Spleen (tissue), 11 donors: ENCODE measurements at regions not wholly inside any gene's neighbourhood (a gene's known extent, or its start where the extent isn't known, plus 50 kb on each side); places are given as distances from the start of the nearest gene placed in this dataset.
"Not testable (repeated sequence)": the region's sequence is repeated elsewhere in the genome, so short reads cannot be mapped to it uniquely, and the experiment has no call there.

Experiments
- DNase-seq: peaks from one replicate; pipeline ENCODE4 v3.0.0-alpha.2; 2020
- H3K27ac ChIP-seq, 8 donors: fragments of 200-600 bp; sonication (generic) in 7 of 8; 1 replicate in 4 of 8; 2 replicates in 4 of 8; pipeline versions ENCODE4 v1.5.0 to v1.8.0; 2016 to 2021; ENCODE audit warnings: inconsistent platforms in 4 of 8, mild to moderate bottlenecking in 4 of 8, moderate library complexity in 1 of 8
- H3K27me3 ChIP-seq, 7 donors: fragments of 200-600 bp; sonication (generic) in 6 of 7; replicated peaks in 1 of 7; 1 replicate in 4 of 7; 2 replicates in 3 of 7; pipeline versions ENCODE4 v1.5.0 to v1.8.0; 2016 to 2021; ENCODE audit warnings: inconsistent platforms in 3 of 7, mild to moderate bottlenecking in 1 of 7
- H3K36me3 ChIP-seq, 6 donors: fragments of 200-600 bp; sonication (generic) in 5 of 6; 1 replicate in 4 of 6; 2 replicates in 2 of 6; pipeline versions ENCODE4 v1.5.0 to v1.8.0; 2016 to 2021; ENCODE audit warnings: inconsistent platforms in 2 of 6
- H3K4me1 ChIP-seq, 6 donors: fragments of 200-600 bp; sonication (generic) in 5 of 6; 1 replicate in 3 of 6; 2 replicates in 3 of 6; pipeline versions ENCODE4 v1.5.0 to v1.8.0; 2016 to 2021; ENCODE audit warnings: inconsistent platforms in 3 of 6
- H3K4me3 ChIP-seq, 8 donors: fragments of 200-600 bp; sonication (generic) in 7 of 8; 1 replicate in 4 of 8; 2 replicates in 4 of 8; pipeline versions ENCODE4 v1.5.0 to v1.8.0; 2016 to 2021; ENCODE audit warnings: inconsistent platforms in 4 of 8, mild to moderate bottlenecking in 4 of 8, moderate library complexity in 2 of 8
- H3K9me3 ChIP-seq, 8 donors: fragments of 200-600 bp; sonication (generic) in 7 of 8; 1 replicate in 4 of 8; 2 replicates in 4 of 8; pipeline versions ENCODE4 v1.5.0 to v1.8.0; 2016 to 2021; ENCODE audit warnings: inconsistent platforms in 4 of 8
- WGBS, 5 donors: extraction: QIAGEN DNeasy Blood & Tissue Kit in 3 of 5; methylation state at CpG; one replicate each; pipeline versions ENCODE4 v1.1.5 to v1.1.7; 2013 to 2018; 5-methylcytosine and 5-hydroxymethylcytosine counted together
- intact Hi-C: fragments of 100-400 bp; cut with DNase I; formaldehyde crosslinking; loops from one replicate; pipeline ENCODE4 v1.15.0; 2023; ENCODE audit warnings: low total_unique reads
- donor health status: healthy with polysubstance abuse.
- donor health status: DM: no; HTN: no; CAD: no; lungs with moderate emphysema.
- donor health status: DM: no; HTN: no; CAD: no.
- donor health status: Bipolar disorder and iron deficiency.
- donor health status: healthy.
- donor health status: DM: no; HTN: no; CAD: no.
- donor health status: DM: yes; HTN: yes; CAD: no.

DNA sequence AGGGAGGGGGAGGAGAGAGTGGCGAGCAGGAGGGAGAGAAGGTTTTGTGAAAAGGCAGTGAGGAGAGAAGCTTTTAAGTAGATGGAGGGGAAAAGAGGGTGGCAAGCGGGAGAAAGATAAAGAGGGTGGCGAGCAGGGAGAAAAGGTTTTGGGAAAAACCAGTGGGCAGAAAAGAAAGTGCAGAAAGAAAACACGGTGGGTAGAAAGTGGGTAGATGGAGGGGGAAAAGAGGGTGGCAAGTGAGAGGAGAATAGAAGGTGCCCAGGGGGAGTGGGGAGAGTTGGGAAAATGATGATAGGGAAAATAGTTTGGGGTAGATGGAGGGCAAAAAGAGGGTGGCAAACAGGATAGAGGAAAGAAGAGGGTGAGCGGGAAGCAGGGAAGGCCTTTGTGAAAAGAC is 69.1 kb upstream of the THOC3 start:
- H3K9me3 ChIP-seq, DNase-seq, H3K27ac ChIP-seq, intact Hi-C loops, H3K36me3 ChIP-seq, H3K4me1 ChIP-seq, H3K27me3 ChIP-seq, H3K4me3 ChIP-seq: not testable (repeated sequence)
- WGBS, 5 donors = 80 to 88% (median 81%) methylated on average over 5 of the region's 5 CpGs

DNA sequence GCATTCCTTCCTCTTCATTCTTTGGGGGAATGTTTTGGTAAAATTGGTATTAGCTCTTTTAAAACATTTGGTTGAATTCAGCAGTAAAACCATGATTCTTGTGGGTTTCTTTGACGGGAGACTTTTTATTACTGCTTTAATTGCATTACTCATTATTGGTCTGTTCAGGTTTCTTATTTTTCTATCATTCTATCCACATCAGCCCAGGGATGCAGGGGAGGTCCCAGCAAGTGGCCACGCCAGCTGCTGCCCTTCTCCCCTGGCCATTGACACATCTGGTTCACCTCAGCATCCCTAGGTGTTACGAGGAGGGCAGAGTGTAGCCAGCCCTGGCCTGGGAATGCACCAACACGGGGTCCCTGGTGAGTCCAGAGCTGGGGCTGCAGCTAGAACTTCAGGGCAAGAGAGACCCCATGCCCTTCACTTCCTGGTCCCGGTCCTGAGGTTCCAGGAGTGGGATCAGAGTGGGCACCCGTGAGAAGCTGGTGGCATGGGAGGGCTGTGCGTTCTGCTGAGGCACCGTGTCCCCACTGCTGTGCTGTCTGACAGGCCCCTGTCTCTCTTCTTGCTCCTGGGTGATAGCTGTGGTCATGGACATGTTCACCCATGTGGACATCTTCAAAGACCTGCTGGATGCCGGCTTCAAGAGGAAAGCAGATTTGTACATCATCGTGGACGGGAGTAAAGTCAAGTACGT is 72.1 kb upstream of the THOC3 start:
- H3K36me3 ChIP-seq, H3K27me3 ChIP-seq, H3K9me3 ChIP-seq, H3K4me3 ChIP-seq, H3K4me1 ChIP-seq, DNase-seq, H3K27ac ChIP-seq, intact Hi-C loops: not testable (repeated sequence)
- 84 to 89% (median 87%) methylated on average over 8 to 12 of the region's 12 CpGs for WGBS, 5 donors

DNA sequence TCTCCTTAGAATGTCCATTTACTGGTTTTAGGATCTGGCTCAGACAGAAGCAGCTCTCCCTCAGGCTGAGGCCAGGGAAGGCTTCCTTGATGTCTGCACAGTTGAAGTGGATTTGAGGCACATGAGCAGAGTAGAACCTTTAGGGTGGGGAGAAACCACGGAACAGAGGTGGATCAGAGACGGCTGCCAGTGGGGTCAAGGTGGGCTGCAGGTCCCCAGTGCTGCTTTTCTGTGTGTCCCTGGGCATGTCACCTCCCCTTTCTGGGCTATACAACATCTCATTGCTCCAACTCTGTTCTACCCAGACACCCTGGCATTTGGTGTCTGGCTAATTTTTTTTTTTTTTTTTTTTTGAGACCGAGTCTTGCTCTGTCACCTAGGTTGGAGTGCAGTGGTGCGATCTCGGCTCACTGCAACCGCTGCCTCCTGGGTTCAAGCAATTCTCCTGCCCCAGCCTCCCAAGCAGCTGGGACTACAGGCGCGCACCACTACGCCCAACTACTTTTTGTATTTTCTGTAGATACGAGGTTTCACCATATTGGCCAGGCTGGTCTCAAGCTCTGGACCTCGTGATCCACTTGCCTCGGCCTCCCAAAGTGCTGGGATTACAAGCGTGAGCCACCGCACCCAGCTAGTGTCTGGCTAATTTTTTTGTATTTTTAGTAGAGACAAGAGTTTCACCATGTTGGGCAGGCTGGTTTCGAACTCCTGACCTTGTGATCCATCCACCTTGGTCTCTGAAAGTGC is 73.3 kb upstream of the THOC3 start:
- H3K36me3 ChIP-seq, intact Hi-C loops, H3K4me1 ChIP-seq, H3K4me3 ChIP-seq, DNase-seq, H3K27me3 ChIP-seq, H3K27ac ChIP-seq, H3K9me3 ChIP-seq: not testable (repeated sequence)
- 87 to 93% (median 89%) methylated on average over 15 of the region's 15 CpGs for WGBS, 5 donors

DNA sequence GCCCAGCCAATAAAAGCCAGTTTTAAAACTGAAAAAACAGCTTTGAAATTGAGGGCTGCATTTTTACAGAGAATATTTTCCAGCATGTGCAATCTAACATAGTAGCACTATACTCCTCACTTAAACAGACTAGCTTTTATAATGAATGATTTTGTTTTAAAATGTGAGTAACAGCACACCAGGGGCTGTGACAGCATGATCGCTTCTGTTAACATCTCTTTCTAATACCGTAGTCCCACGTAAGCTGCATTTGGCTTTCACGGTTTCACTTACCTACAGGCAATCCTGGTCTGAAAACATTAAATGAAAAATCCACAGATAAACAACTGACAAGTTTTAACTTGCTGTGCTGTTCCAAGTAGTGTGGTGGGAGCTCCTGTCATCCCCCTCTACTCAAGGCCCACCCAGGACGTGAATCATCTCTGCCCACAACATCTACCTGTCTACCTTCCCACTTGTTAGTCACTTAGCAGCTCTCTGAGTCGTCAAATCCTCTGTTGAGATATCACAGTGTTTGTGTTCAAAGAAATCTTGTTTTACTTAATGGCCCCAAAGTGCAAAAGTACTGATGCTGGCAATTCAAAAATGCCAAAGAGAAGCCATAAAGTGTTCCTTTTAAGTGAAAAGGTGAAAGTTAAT is 74.0 kb upstream of the THOC3 start:
- H3K27ac ChIP-seq, H3K9me3 ChIP-seq, DNase-seq, H3K4me3 ChIP-seq, H3K27me3 ChIP-seq, H3K4me1 ChIP-seq, intact Hi-C loops, H3K36me3 ChIP-seq: not testable (repeated sequence)
- 76 to 87% (median 83%) methylated on average over 6 of the region's 6 CpGs for WGBS, 5 donors

DNA sequence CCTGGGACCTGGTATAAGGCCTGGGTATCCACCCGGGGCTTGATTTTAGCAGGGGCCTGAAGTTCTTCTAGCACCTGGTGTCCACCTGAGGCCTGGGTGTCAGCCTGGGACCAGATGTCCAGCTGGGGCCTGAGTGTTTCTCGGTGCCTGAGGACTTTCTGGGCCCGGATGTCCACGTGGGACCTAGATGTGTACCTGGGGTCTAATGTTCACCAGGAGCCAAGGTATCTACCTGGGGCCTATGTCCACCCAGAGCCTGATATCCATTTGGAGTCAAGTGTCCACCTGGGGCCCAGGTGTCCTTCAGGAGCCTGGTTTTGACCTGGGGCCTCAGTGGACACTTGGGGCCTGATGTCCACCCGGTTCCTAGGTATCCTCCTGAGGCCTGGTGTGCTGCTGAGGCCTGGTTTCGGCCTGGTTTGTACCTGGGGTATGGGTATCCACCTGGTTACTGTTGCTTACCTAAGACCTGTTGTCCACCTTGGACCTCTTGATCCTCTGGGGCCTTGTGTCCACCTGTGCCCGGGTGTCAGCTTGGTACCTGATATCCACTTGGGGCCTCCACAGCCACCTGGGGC is 75.2 kb upstream of the THOC3 start:
- DNase-seq = not testable (repeated sequence)

DNA sequence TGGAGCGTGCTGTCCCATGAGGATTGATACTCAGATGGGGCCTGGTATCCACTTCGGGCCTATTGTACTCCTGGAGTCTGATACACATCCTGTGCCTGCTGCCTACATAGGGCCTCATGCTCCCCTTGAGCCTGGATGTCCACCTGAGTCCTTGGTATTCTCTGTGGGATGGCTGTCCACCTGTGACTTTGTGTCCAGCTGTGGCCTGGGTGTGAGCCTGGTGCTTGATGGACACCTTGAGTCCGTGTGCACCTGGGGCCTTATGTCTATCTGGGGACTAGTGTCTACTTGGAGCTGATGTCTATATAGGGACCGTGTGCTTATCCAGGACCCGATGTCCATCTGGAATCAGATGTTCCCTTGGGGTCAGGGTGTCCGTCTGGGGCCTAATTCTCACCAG is 75.9 kb upstream of the THOC3 start:
- H3K4me3 ChIP-seq, H3K27me3 ChIP-seq, H3K36me3 ChIP-seq, H3K9me3 ChIP-seq, H3K4me1 ChIP-seq, H3K27ac ChIP-seq, DNase-seq, intact Hi-C loops: not testable (repeated sequence)
- WGBS, 5 donors = 88 to 100% (median 94%) methylated on average over 1 to 6 of the region's 6 CpGs

More for the DNA sequence above, 75.2 kb upstream of the THOC3 start:
- WGBS, 5 donors = 83 to 96% (median 93%) methylated on average over 6 to 7 of the region's 7 CpGs
- H3K36me3 ChIP-seq, intact Hi-C loops, H3K27ac ChIP-seq, H3K9me3 ChIP-seq, H3K27me3 ChIP-seq, H3K4me3 ChIP-seq, H3K4me1 ChIP-seq: not testable (repeated sequence)

DNA sequence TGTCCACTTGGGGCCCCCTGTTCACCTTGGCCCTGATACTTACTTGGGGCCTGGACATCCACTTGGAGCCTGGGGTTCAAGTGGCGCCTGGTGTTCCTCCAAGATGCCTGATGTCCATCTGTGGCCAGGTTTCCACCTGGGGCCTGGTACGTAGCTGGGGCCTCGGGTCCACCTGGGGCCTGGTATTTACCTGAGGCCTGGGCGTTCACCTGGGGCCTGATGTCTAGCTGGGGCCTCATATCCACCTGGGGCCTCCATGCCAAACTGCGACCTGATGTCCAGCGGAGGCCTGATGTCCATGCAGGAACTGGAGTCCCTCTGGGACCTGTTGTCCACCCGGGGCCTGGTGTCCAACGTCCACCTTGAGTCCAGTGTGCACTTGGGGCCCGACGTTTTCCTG is 76.3 kb upstream of the THOC3 start:
- not testable (repeated sequence) for DNase-seq, H3K27ac ChIP-seq
- WGBS, 5 donors = 95 to 98% (median 95%) methylated on average over 7 of the region's 10 CpGs; no CpG with 5 or more reads in 2 of the 5 donors

DNA sequence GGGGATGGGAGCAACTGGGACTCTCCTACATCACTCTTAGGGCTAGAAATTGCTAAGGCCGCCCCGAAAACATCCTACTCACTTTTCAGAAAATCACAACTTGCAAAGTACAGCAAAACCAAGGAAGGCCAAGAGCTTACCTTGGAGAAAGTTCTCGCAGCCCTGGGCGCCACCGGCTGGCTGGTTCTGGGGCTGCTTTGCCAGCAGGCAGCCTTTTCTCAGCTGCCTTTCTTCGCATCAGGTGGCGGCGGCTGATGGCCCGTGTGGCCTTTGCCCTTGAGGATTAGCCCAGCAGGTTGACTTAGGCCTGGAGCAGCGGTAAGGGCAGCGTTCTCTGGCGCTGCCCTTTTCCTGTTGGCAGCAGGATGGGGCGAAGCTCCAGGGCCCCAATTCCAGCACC is 77.3 kb upstream of the THOC3 start:
- H3K4me1 ChIP-seq, intact Hi-C loops, H3K27me3 ChIP-seq, H3K36me3 ChIP-seq, H3K9me3 ChIP-seq, H3K27ac ChIP-seq, H3K4me3 ChIP-seq, DNase-seq: not testable (repeated sequence)
- WGBS, 5 donors = 78 to 88% (median 86%) methylated on average over 10 to 11 of the region's 13 CpGs; no CpG with 5 or more reads in 2 of the 5 donors

More for the DNA sequence above, 76.3 kb upstream of the THOC3 start:
- H3K4me1 ChIP-seq, H3K36me3 ChIP-seq, H3K9me3 ChIP-seq, H3K4me3 ChIP-seq, intact Hi-C loops, H3K27me3 ChIP-seq: not testable (repeated sequence)

DNA sequence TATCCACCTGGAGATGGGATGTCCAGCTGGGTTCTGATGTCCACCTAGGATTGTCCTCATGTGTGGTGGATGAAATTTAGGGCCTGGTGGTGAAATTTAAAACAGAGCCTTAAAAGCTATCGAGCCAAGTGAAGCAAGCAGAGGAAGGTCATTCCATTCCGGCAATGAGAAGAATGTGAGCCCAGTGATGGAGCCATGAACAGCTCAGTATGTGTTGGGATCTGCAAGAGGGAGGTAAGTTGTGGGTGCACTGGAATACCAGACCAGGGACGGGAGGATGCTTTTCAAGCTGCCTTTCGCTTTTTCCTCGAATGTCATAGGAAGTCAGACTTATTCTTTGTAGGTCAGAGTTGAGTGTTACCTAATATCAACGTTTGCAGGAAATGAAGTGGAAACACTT is 80.6 kb upstream of the THOC3 start:
- intact Hi-C loops = not testable (repeated sequence)
- 58 to 68% (median 63%) methylated on average over 6 of the region's 6 CpGs for WGBS, 5 donors

More for the DNA sequence above, 80.6 kb upstream of the THOC3 start:
- H3K27ac ChIP-seq, DNase-seq, H3K4me3 ChIP-seq, H3K36me3 ChIP-seq, H3K4me1 ChIP-seq, H3K27me3 ChIP-seq, H3K9me3 ChIP-seq: not testable (repeated sequence)
